GM18909 (cell line): ENCODE measurements at regions not wholly inside any gene's neighbourhood (a gene's known extent, or its start where the extent isn't known, plus 50 kb on each side); places are given as distances from the start of the nearest gene placed in this dataset.

Source experiments
- ATAC-seq: cut with Tn5 transposase; IDR thresholded peaks from one replicate; pipeline ENCODE4 v1.9.1; 2021; ENCODE audit warnings: mild to moderate bottlenecking; ENCODE audit not compliant: unreplicated experiment, poor library complexity

- ATAC-seq: no peak
These were observed 77.2 kb upstream of the OBI1 start for GRCh38 chr13:78736142-78736541.

DNA sequence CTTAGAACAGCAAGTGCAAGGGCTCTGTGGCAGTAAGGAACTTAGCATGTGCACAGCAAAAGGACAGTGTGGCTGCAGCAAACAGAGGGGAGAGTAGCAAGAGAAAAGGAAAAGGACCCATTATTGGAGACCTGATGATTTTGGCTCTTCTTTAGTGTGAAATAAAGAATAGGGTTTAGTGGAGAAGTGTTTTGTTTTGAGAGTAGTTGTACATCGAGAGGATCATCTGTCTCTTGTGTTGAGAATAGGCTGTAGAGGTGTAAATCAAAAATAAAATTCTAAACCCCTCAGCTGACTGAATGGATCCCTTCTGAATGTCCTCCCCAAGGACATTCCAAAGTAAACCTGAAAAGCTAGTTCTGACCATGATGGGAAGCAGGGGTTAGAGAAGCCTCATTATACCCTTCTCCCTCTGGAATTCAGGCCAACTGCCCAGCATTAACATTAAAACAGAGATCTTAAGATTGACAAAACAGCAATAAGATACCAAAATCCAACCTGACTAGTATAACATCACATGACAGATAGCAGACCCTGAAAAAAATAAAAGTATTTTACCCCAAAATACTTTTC, 73.6 kb upstream of the OBI1 start:
- ATAC-seq: no peak

DNA sequence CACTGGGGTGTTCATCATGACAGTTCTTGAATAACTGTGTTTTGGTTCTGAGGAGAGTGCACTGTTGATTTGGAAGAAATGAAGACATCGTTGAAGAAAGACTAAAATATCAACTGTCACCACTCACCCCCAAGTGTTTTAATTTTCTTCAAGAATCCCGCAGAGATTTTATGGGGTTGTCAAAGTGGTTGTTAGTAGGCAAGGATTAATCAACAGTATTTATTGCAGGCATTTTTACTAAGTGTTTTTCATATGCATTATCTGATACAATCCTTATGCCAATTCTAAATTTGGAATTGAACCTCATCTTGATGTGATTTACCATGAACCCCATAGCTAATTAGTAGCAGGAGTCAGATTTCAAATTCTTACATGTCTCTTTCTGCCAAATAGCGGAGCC, 63.7 kb upstream of the OBI1 start:
- no peak for ATAC-seq

DNA sequence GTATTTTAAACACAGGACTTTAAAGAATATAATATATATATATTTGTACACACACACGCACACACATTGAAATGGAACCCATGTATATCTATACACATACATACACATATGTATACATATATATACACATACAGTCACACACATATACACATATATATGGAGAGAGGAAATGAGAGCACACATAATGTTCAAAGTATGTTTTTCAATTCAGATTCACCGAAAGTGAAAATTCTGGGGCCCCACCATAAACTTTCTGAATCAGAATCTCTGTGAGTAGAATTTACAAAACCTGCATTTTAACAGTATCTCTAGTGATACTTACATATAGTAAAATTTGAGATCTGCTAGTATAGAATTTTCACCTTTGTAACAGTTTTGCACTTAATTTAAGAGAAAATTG, 60.4 kb upstream of the OBI1 start:
- no peak for ATAC-seq

DNA sequence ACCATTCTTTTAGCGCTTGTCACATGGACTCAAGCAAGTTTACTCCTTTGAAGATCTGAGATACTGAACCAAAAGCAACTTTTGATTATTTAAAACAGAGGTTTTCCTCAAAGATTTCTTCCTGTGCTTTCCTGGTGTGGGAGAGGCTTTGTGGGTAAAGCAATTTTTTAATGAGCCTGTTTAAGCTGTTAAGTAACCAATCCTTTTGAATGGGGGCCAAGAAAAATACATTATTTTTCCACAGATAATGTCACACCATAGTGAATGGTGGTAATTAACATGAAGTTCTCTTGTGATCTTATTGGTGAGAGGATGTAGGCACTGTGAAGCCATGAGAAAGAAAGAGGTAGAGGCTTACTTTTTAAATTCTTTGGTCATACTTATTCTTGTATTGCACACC, 55.8 kb upstream of the OBI1 start:
- no peak for ATAC-seq

DNA sequence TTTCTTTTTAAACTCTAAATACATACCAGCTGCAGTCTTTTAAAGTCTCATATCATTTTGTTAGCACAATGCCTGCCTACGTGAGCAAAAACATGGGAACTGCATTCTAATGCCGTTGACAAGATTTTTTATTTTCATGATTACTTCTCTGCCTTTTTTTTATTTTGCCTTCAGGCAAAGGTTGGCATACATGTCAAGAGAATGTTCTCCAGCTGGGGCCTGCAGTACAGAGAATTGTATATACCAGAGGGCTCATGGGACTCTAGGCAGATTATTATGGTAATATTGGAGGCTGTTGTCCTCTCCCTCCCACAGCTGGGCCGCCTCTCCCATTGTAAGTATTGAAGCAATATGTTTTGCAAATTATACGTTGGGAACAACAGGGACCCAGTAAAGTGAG, 53.9 kb upstream of the OBI1 start:
- ATAC-seq: no peak

DNA sequence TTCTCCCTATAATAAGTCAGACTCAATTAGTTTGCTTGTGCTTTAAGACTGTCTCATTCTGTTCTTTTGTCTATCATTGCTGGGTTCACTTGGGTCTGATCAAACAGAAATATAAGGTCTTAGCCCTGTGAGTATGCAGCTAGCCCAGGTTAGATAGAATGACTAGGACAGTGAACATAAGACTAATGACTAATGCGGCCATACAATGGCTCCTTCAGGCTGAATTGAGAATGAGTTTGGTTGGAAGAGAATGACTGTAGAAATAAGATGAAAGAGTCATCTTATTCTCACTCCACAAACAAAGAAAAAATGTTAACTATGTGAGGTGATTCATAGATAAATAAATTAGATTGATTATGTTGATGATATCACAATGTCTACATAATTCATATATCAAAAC, 50.1 kb upstream of the OBI1 start:
- no peak for ATAC-seq
